GM23338 (cell line): ENCODE measurements at regions not wholly inside any gene's neighbourhood (a gene's known extent, or its start where the extent isn't known, plus 50 kb on each side); places are given as distances from the start of the nearest gene placed in this dataset.
A peak's percentile ranks its signal among the peaks of the same experiment; 100 is the strongest.

ENCODE experiments used
- ATAC-seq: fragments of 200-7000 bp; cut with Tn5 transposase; 3 replicates; pipeline ENCODE4 v1.9.1; 2020
- DNase-seq: peaks from one replicate; pipeline ENCODE4 v3.0.0-alpha.2; 2015; ENCODE audit warnings: low spot score
- H2AFZ ChIP-seq: fragments of 200-600 bp; sonication (generic); 2 replicates; pipeline ENCODE4 v1.8.0; 2016; ENCODE audit warnings: antibody characterized with exemption, mild to moderate bottlenecking, moderate library complexity
- H3F3A ChIP-seq: fragments of 200-600 bp; sonication (generic); replicated peaks from 2 replicates; pipeline ENCODE4 v1.8.0; 2017; ENCODE audit warnings: antibody characterized with exemption, mixed run types, low read depth
- H3K27ac ChIP-seq: fragments of 200-600 bp; sonication (generic); 2 replicates; pipeline ENCODE4 v1.6.1; 2016; ENCODE audit warnings: low read depth
- H3K27me3 ChIP-seq: fragments of 200-600 bp; sonication (generic); 2 replicates; pipeline ENCODE4 v1.8.0; 2016; ENCODE audit warnings: mild to moderate bottlenecking, mixed run types, moderate library complexity; ENCODE audit not compliant: insufficient read depth
- H3K36me3 ChIP-seq: fragments of 200-600 bp; sonication (generic); 2 replicates; pipeline ENCODE4 v1.8.0; 2016; ENCODE audit warnings: mild to moderate bottlenecking; ENCODE audit not compliant: insufficient read depth
- H3K4me1 ChIP-seq: fragments of 200-600 bp; sonication (generic); 2 replicates; pipeline ENCODE4 v1.8.0; 2016; ENCODE audit warnings: mild to moderate bottlenecking, moderate library complexity; ENCODE audit not compliant: insufficient read depth
- H3K4me2 ChIP-seq: fragments of 200-600 bp; sonication (generic); 2 replicates; pipeline ENCODE4 v1.7.1; 2017; ENCODE audit warnings: mixed run types
- H3K4me3 ChIP-seq: fragments of 200-600 bp; sonication (generic); 2 replicates; pipeline ENCODE4 v1.6.1; 2016; ENCODE audit warnings: mixed run types
- H3K79me2 ChIP-seq: fragments of 200-600 bp; sonication (generic); replicated peaks from 2 replicates; pipeline ENCODE4 v1.8.0; 2017; ENCODE audit warnings: mild to moderate bottlenecking; ENCODE audit not compliant: insufficient read depth
- H3K9me2 ChIP-seq: fragments of 200-600 bp; sonication (generic); 2 replicates; pipeline ENCODE4 v1.8.0; 2017; ENCODE audit not compliant: insufficient read depth
- H4K20me1 ChIP-seq: fragments of 200-600 bp; sonication (generic); replicated peaks from 2 replicates; pipeline ENCODE4 v1.8.0; 2017; ENCODE audit warnings: mild to moderate bottlenecking; ENCODE audit not compliant: insufficient read depth
- H3K27ac Mint-ChIP-seq: 2 replicates; pipeline ENCODE4 v1.8.0; 2020; ENCODE audit warnings: inconsistent platforms, mild to moderate bottlenecking, moderate library complexity, mixed read lengths
- H3K27me3 Mint-ChIP-seq: 3 replicates; pipeline ENCODE4 v1.8.0; 2022; ENCODE audit warnings: low read depth, mild to moderate bottlenecking, moderate library complexity, mixed read lengths, inconsistent platforms; ENCODE audit not compliant: insufficient read depth, poor library complexity
- H3K36me3 Mint-ChIP-seq: 3 replicates; pipeline ENCODE4 v1.8.0; 2021; ENCODE audit warnings: low read depth, mild to moderate bottlenecking, inconsistent platforms, moderate library complexity, mixed read lengths
- H3K4me1 Mint-ChIP-seq: 3 replicates; pipeline ENCODE4 v1.8.0; 2020; ENCODE audit warnings: mild to moderate bottlenecking, inconsistent platforms, mixed read lengths
- H3K4me3 Mint-ChIP-seq: 3 replicates; pipeline ENCODE4 v1.8.0; 2021; ENCODE audit warnings: moderate library complexity, mild to moderate bottlenecking, inconsistent platforms, mixed read lengths
- H3K9me3 Mint-ChIP-seq: 3 replicates; pipeline ENCODE4 v1.8.0; 2020; ENCODE audit warnings: moderate library complexity, mild to moderate bottlenecking, inconsistent platforms, mixed read lengths
- CREB1 ChIP-seq: fragments of 250-450 bp; sonication (Bioruptor Pico); IDR thresholded peaks from 2 replicates; pipeline ENCODE4 v1.5.0; 2020; ENCODE audit warnings: low read depth, mild to moderate bottlenecking, moderate library complexity
- CTCF ChIP-seq, 2 experiments: fragments of 200-600 bp in 1 of 2; sonication (generic) in 1 of 2; conservative IDR thresholded peaks; 2 replicates each; pipeline versions ENCODE4 v1.5.1 to v1.6.1; 2016 to 2017; ENCODE audit warnings: antibody characterized with exemption in 2 of 2, low read depth in 2 of 2, mild to moderate bottlenecking in 2 of 2, moderate library complexity in 1 of 2
- EZH2 ChIP-seq: fragments of 200-600 bp; sonication (generic); IDR thresholded peaks from one replicate; pipeline ENCODE4 v1.8.0; 2017; ENCODE audit warnings: antibody characterized with exemption, mild to moderate bottlenecking, low read depth; ENCODE audit not compliant: unreplicated experiment
- EZH2phosphoT487 ChIP-seq: fragments of 200-600 bp; sonication (generic); IDR thresholded peaks from one replicate; pipeline ENCODE4 v1.8.1; 2018; ENCODE audit warnings: antibody characterized with exemption; ENCODE audit not compliant: unreplicated experiment
- JUNB ChIP-seq: IDR thresholded peaks from one replicate; pipeline ENCODE4 v1.6.1; 2016; ENCODE audit warnings: antibody characterized with exemption; ENCODE audit not compliant: unreplicated experiment
- NANOG ChIP-seq: IDR thresholded peaks from 2 replicates; pipeline ENCODE4 v1.6.1; 2016; ENCODE audit warnings: antibody characterized with exemption, borderline replicate concordance
- POLR2AphosphoS5 ChIP-seq: IDR thresholded peaks from 2 replicates; pipeline ENCODE4 v1.6.1; 2016; ENCODE audit warnings: antibody characterized with exemption, low read depth
- REST ChIP-seq: IDR thresholded peaks from one replicate; pipeline ENCODE4 v1.6.1; 2018; ENCODE audit warnings: antibody characterized with exemption; ENCODE audit not compliant: unreplicated experiment
- STAT1 ChIP-seq: IDR thresholded peaks from one replicate; pipeline ENCODE4 v1.6.1; 2016; ENCODE audit warnings: antibody characterized with exemption; ENCODE audit not compliant: unreplicated experiment
- ZNF114 ChIP-seq: fragments of 250-450 bp; sonication (Bioruptor Pico); IDR thresholded peaks from 2 replicates; pipeline ENCODE4 v1.5.0; 2020; ENCODE audit warnings: mild to moderate bottlenecking, moderate library complexity
- ZNF331 ChIP-seq: fragments of 250-450 bp; sonication (Bioruptor Pico); IDR thresholded peaks from 2 replicates; pipeline ENCODE4 v1.5.0; 2020; ENCODE audit warnings: low read depth, mild to moderate bottlenecking, moderate library complexity
- TF ChIP-seq, protein P1 (sequence below): IDR thresholded peaks from 2 replicates; pipeline ENCODE4 v1.6.1; 2016; ENCODE audit warnings: antibody characterized with exemption

DNA sequence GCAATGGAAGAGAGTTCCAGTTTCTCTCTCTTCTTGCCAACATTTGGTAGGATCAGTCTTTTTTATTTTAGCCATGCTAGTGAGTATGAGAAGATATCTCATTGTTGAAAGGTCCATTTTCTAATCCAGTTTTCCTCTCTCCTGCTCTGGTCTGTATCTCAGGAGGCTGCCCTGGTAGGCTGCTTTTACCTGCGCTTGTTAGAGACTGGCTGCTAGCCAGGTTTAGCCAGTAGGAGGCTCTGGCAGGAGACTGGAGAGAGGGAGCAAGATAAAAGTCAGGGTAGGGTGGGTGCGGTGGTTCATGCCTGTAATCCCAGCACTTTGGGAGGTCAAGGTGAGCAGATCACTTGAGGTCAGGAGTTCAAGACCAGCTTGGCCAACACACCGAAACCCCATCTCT, 68.6 kb upstream of the FOXP4 start:
- no peaks in the 10 kb centered on the region for H3K36me3 Mint-ChIP-seq
- H3K27me3 Mint-ChIP-seq: peaks cover 18% of the 10 kb centered on the region
- peak; percentile 88 for ATAC-seq

DNA sequence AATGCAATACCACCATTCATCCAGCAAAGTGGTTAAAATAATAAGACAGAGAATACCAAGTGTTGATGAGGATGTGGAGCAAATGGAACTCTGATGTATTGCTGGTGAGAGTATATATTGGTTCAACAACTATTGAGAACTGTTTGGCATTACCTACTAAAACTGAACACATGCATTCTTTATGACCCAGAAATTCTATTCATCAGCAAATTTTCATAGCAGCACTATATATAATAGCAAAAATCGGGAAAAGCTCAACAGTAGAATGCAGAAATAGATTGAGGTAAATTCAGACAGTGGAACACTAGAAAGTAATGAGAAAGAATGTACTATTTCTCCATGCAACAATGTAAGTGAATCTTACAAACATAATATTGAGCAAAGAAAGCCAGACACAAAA, 62.2 kb upstream of the FOXP4 start:
- Mint-ChIP-seq H3K36me3 (no peaks in the 10 kb centered on the region), H3K27me3 (peaks cover 15% of the 10 kb centered on the region), H3K4me1 (peaks cover 32% of the 10 kb centered on the region), H3K9me3 (no peaks in the 10 kb centered on the region), H3K27ac (no peak overlapping the region), H3K4me3 (no peak overlapping the region)
- H3K36me3 ChIP-seq: no peaks in the 10 kb centered on the region
- no peak overlapping the region for H3K4me2 ChIP-seq
- ATAC-seq (no peak), DNase-seq (no peak)
- no peaks in the 10 kb centered on the region for H3K79me2 ChIP-seq
- H3F3A ChIP-seq: peaks cover under 1% of the 10 kb centered on the region; the same call in 1 of the 2 replicates
- H3K27me3 ChIP-seq: peaks cover 6% of the 10 kb centered on the region; the same call in 1 of the 2 replicates
- no peak for TF ChIP-seq EZH2
- no peak overlapping the region for H2AFZ ChIP-seq
- no peaks in the 10 kb centered on the region for H4K20me1 ChIP-seq
- H3K27ac ChIP-seq: no peak overlapping the region
- H3K4me1 ChIP-seq: peaks cover 17% of the 10 kb centered on the region
- no peaks in the 10 kb centered on the region for H3K9me2 ChIP-seq
- no peak overlapping the region for H3K4me3 ChIP-seq

More for the DNA sequence above, 68.6 kb upstream of the FOXP4 start:
- no peak overlapping the region for H3K4me2 ChIP-seq
- H4K20me1 ChIP-seq: peaks cover 5% of the 10 kb centered on the region
- peaks cover 50% of the 10 kb centered on the region for H3K27me3 ChIP-seq
- H3K9me2 ChIP-seq: no peaks in the 10 kb centered on the region
- H3F3A ChIP-seq: no peaks in the 10 kb centered on the region; the same call in none of the 2 replicates
- H3K27ac ChIP-seq: no peak overlapping the region
- Mint-ChIP-seq H3K27ac (no peak overlapping the region), H3K4me1 (peaks cover 13% of the 10 kb centered on the region), H3K9me3 (no peaks in the 10 kb centered on the region), H3K4me3 (no peak overlapping the region)
- H2AFZ ChIP-seq: no peak overlapping the region
- no peaks in the 10 kb centered on the region for H3K36me3 ChIP-seq
- H3K4me3 ChIP-seq: no peak overlapping the region
- H3K4me1 ChIP-seq: peaks cover 7% of the 10 kb centered on the region
- no peaks in the 10 kb centered on the region for H3K79me2 ChIP-seq
- peak; percentile 55 for DNase-seq
- TF ChIP-seq STAT1 (no peak), EZH2phosphoT487 (no peak), CTCF (conservative IDR thresholded peaks at IDR 0.05; ENCODE audit: low read depth in 2 of 2) (peak; percentile 50 to 59)

- H2AFZ ChIP-seq: peak overlapping the region; percentile 83; the same call in 1 of the 2 replicates
- H4K20me1 ChIP-seq: no peaks in the 10 kb centered on the region
- Mint-ChIP-seq H3K9me3 (no peaks in the 10 kb centered on the region), H3K4me3 (no peak overlapping the region), H3K36me3 (no peaks in the 10 kb centered on the region), H3K27me3 (peaks cover 30% of the 10 kb centered on the region), H3K4me1 (peaks cover 61% of the 10 kb centered on the region), H3K27ac (no peak overlapping the region)
- H3K79me2 ChIP-seq: no peaks in the 10 kb centered on the region
- peaks cover 38% of the 10 kb centered on the region for H3K27me3 ChIP-seq
- no peaks in the 10 kb centered on the region for H3K36me3 ChIP-seq
- H3K4me3 ChIP-seq: no peak overlapping the region
- no peak for DNase-seq
- peaks cover 44% of the 10 kb centered on the region for H3K4me1 ChIP-seq
- 0 out of 2 replicates have a peak, but pooled peaks cover 5% of the 10 kb centered on the region for H3F3A ChIP-seq
- no peaks in the 10 kb centered on the region for H3K9me2 ChIP-seq
- no peak overlapping the region for H3K27ac ChIP-seq
- peak; percentile 6; the same call in 1 of the 3 replicates for ATAC-seq
- peak overlapping the region; percentile 65 for H3K4me2 ChIP-seq
- TF ChIP-seq POLR2AphosphoS5 (no peak), EZH2 (no peak), REST (no peak), NANOG (no peak), JUNB (no peak), ZNF331 (no peak), CREB1 (CRISPR knock-in tag) (no peak), ZNF114 (CRISPR knock-in tag) (no peak), STAT1 (no peak)
- TF ChIP-seq, protein P1, sequence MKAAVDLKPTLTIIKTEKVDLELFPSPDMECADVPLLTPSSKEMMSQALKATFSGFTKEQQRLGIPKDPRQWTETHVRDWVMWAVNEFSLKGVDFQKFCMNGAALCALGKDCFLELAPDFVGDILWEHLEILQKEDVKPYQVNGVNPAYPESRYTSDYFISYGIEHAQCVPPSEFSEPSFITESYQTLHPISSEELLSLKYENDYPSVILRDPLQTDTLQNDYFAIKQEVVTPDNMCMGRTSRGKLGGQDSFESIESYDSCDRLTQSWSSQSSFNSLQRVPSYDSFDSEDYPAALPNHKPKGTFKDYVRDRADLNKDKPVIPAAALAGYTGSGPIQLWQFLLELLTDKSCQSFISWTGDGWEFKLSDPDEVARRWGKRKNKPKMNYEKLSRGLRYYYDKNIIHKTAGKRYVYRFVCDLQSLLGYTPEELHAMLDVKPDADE: no peak
Measured at GRCh38 chr6:41487860-41488432, 58.2 kb upstream of the FOXP4 start.
